ENCODE measurements at regions not wholly inside any gene's neighbourhood (a gene's known extent, or its start where the extent isn't known, plus 50 kb on each side); places are given as distances from the start of the nearest gene placed in this dataset.

DNA sequence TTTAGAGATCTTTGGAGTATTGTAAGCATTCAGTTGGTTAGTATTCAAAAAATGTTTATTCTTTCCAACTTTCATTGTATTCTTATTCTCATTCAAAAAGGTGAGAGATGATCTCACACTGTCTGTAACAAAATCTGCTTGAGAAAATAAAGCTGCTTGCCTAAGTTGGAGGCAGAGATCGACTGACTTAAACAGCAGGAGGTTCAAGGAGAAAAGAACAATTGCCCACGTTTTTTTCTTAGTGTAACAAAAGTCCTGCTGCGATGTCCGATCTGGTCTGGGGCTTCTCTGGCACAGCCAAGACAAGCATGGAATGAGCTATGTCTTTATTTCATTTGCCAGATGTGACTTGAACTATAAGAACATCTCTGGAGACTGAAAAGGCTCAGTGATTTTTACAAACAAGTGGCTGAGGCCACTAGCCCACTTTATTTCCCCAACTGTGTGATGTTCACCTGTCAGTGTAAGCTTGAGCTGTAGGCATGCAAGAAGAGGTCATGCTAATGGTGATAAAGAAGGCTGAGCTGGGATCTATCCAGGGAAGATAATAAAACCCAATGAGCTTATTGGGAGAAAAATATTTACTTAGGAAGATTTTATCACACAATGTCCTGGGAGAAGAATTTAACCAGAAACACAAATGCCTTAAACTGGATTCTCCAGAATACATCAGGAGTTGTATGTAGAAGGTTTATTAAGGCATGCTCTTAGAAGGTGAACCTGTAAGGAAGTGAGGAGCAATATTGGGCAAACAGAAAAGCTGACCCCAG lies 580.1 kb upstream of the BTBD3 start:
- H3K36me3 Mint-ChIP-seq (ENCODE audit: insufficient read depth) = no peaks in the 10 kb centered on the region
- no peaks in the 10 kb centered on the region for H3K27me3 Mint-ChIP-seq
- no peaks in the 10 kb centered on the region for H3K4me1 Mint-ChIP-seq (ENCODE audit: low read depth in 2 of 2)
- no peak overlapping the region for H3K27ac Mint-ChIP-seq
- peaks cover 6 to 13% of the 10 kb centered on the region in 2 donors for H3K9me3 Mint-ChIP-seq
- no peak for DNase-seq
- ATAC-seq (replicated peaks) = no peak
- H3K4me3 Mint-ChIP-seq = no peak overlapping the region

DNA sequence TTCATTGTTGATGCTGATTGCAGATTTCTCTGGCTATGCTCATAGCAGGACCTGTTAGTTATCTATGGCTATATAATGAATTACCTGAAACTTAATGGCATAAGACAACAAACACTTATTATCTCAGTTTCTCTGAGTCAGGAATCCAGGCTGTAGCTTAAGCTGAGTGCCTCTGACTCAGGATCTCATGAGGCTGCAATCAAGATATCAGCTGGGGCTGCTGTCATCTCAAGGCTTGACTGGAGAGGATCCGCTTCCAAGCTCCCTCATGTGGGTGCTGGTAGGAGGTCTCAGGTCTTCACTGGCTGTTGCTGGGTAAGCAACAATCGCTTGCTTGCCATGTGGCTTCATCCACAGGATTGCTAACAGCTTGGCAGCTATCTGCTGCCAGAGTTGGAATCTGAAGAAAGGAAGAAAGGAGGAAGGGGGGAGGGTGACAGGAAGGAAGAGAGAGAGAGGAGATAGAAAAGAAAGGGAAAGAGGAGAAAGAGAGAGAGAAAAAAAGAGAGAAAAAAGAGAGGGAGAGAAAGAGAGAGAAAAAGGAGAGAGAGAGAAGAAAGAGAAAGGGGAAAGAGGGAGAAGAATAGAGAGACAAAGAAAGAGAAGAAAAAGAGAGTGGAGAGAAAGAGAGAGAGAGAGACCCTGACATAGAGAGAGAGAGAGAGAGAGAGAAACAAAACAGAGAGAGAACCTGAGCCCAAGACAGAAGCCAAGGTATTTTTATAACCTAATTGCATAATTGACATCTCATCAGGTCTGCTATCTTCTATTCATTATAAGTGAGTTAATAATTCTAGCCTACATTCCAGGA lies 579.0 kb upstream of the BTBD3 start:
- no peaks in the 10 kb centered on the region for H3K4me1 Mint-ChIP-seq (ENCODE audit: low read depth in 2 of 2)
- ATAC-seq (replicated peaks) (no peak), DNase-seq (no peak)
- no peaks in the 10 kb centered on the region for H3K36me3 Mint-ChIP-seq (ENCODE audit: insufficient read depth)
- no peak overlapping the region for H3K27ac Mint-ChIP-seq
- no peaks in the 10 kb centered on the region for H3K27me3 Mint-ChIP-seq
- H3K9me3 Mint-ChIP-seq = peaks cover 10 to 15% of the 10 kb centered on the region in 2 donors
- H3K4me3 Mint-ChIP-seq = no peak overlapping the region

DNA sequence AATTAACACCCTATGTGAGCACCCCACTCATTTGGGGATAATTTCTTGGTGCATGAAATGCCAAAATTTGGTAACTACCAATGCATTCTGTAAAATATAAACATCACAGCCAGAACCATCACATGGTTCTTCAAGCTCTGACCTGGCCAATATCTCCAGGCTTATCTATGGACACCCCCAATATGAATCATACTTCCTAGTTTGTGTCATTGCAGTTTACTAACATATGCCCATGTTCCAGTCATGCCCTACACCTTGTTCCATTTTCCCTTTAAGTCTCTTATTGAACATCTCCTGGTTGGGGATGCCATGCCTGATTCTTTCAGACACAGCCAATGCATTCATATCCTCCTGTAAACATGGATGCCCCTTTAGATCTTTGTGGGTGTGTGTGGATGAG lies 572.8 kb upstream of the BTBD3 start:
- Mint-ChIP-seq H3K4me1 (ENCODE audit: low read depth in 2 of 2) (no peaks in the 10 kb centered on the region), H3K27me3 (no peaks in the 10 kb centered on the region), H3K9me3 (peaks cover 16 to 17% of the 10 kb centered on the region in 2 donors), H3K27ac (no peak overlapping the region), H3K36me3 (ENCODE audit: insufficient read depth) (no peaks in the 10 kb centered on the region), H3K4me3 (no peak overlapping the region)
- DNase-seq (no peak), ATAC-seq (replicated peaks) (no peak)

DNA sequence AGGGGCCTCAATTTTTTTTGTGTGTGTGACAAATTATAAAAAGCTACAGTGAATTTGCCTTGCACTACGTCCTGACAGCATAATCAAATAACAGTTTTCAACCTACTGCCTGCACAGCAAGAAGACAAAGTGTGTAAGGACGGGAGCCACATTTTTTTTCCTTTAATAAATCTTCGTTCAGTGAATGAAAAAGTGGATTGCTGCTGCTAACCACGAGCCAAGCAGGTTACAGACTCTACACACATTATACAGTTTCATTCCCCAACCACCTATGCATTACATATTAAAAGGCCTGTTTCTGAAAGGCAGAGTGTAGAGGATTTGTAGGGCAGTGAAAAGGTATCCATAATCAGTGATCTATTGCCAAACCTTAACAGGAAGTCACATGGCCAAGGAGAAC lies 570.0 kb upstream of the BTBD3 start:
- Mint-ChIP-seq H3K4me1 (ENCODE audit: low read depth in 2 of 2) (no peaks in the 10 kb centered on the region), H3K4me3 (no peak overlapping the region), H3K27me3 (no peaks in the 10 kb centered on the region), H3K36me3 (ENCODE audit: insufficient read depth) (no peaks in the 10 kb centered on the region), H3K27ac (no peak overlapping the region), H3K9me3 (peaks cover 8 to 16% of the 10 kb centered on the region in 2 donors)
- ATAC-seq (replicated peaks) (no peak), DNase-seq (no peak)

DNA sequence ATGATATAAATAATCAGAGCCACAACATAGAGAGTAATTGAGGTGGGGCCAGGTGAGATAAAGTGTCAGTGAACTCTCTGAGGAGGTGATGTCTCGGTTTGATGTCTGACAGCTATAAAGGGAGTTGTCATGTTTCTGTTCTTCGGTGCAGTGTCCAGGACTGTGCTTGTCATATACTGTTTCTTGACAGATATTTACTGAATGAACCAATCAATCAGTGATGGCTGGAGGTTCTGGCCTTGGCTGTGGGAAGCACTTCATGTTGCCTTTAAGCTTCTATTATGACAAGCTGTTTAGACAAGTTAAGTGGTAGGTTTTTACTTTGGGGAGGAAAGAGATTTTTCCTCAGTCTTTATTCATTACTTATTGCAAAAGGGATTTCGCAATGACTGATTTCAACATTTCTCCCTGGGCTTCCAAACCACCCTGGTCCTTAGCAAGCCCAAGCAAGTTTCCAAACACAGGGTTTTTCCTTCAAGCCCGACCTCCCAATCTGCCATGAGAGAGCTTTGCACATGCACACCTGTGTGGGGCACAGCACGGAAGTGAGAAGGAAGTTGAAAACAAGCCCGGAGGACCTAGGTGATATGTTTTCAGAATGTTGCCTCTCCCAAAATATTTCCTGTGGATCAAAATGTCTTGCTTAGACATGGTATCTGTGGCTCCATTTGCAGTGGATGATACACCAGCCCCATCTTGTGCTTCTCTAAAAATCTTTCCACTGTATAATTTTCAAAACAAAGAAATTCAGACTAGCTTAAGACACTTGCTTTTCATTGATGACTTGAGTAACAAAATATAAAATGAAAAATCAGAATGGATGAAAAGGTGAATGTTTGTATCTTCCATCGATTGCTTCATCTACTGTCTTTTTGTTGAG lies 567.3 kb upstream of the BTBD3 start:
- Mint-ChIP-seq H3K27me3 (no peaks in the 10 kb centered on the region), H3K36me3 (ENCODE audit: insufficient read depth) (no peaks in the 10 kb centered on the region), H3K4me3 (no peak overlapping the region), H3K27ac (no peak overlapping the region), H3K4me1 (ENCODE audit: low read depth in 2 of 2) (no peaks in the 10 kb centered on the region), H3K9me3 (peaks cover 6 to 16% of the 10 kb centered on the region in 2 donors)
- DNase-seq (no peak), ATAC-seq (replicated peaks) (no peak)

DNA sequence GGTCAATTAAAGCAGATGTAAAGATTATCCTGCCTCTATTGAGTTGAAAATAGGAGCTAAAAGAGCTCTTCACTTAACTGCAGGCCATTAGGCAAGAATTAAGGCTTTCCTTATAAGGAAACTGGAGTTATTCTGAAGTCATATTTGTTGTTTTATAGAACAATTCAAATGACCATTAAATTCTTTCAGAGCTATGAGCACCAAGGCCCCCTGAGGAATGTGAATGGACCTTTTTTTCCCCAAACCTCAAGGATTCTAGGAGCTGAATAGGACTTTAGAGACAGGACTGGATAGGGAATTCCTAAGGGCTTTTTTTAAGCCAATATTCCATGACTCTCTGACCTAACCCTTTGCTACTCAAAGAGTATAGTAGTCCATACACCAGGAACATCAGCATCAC lies 565.7 kb upstream of the BTBD3 start:
- ATAC-seq (replicated peaks) = no peak
- no peak for DNase-seq

DNA sequence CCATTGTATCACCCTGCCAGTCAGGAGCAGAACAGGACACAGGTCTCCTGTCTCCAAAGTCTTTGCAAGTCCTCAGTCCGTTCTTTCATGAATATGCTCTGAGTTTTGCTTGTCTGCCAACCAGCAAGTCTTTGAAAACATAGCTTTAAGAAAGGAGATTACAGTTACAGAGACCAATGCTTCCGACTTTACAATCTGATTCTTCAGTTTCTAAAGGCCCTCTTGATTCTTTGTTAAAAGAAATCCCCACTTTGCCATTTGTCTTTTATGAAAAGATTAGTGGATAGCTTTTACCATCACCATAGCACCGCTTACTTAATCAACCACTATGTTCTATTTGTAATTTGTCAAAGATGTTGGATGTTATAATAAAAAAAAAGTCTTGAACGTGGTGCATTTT lies 562.8 kb upstream of the BTBD3 start:
- no peak for DNase-seq
- Mint-ChIP-seq H3K4me1 (ENCODE audit: low read depth in 2 of 2) (no peaks in the 10 kb centered on the region), H3K27ac (no peak overlapping the region), H3K36me3 (ENCODE audit: insufficient read depth) (no peaks in the 10 kb centered on the region), H3K27me3 (no peaks in the 10 kb centered on the region), H3K9me3 (peaks cover 0 to 12% of the 10 kb centered on the region in 2 donors), H3K4me3 (no peak overlapping the region)
- ATAC-seq (replicated peaks) = no peak

More for the DNA sequence above, 565.7 kb upstream of the BTBD3 start:
- H3K27ac Mint-ChIP-seq = no peak overlapping the region
- H3K27me3 Mint-ChIP-seq = no peaks in the 10 kb centered on the region
- peaks cover 6 to 15% of the 10 kb centered on the region in 2 donors for H3K9me3 Mint-ChIP-seq
- H3K4me3 Mint-ChIP-seq = no peak overlapping the region
- H3K36me3 Mint-ChIP-seq (ENCODE audit: insufficient read depth) = no peaks in the 10 kb centered on the region
- H3K4me1 Mint-ChIP-seq (ENCODE audit: low read depth in 2 of 2) = no peaks in the 10 kb centered on the region

DNA sequence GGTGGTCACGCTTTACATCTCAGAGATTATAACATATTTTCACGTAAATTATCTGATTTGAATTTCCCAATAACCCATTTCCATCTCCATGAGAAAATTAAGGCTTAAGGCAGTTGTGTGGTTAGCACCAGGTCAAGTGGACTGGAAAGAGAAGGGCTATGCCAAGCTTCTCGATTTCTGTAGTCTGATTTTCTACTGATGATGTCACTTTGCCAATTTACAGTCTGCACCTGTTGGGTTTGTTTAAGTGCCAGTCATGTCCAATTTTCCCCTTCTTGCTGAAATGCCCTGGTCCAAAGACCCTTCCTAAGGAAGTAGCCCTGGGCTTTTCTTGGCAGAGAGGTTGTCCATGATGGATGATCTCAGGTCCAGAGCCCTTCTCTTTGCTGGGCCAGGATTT lies 562.3 kb upstream of the BTBD3 start:
- Mint-ChIP-seq H3K4me3 (no peak overlapping the region), H3K36me3 (ENCODE audit: insufficient read depth) (no peaks in the 10 kb centered on the region), H3K27me3 (no peaks in the 10 kb centered on the region), H3K27ac (no peak overlapping the region), H3K4me1 (ENCODE audit: low read depth in 2 of 2) (no peaks in the 10 kb centered on the region), H3K9me3 (peaks cover 0 to 11% of the 10 kb centered on the region in 2 donors)
- ATAC-seq (replicated peaks) (no peak), DNase-seq (no peak)

DNA sequence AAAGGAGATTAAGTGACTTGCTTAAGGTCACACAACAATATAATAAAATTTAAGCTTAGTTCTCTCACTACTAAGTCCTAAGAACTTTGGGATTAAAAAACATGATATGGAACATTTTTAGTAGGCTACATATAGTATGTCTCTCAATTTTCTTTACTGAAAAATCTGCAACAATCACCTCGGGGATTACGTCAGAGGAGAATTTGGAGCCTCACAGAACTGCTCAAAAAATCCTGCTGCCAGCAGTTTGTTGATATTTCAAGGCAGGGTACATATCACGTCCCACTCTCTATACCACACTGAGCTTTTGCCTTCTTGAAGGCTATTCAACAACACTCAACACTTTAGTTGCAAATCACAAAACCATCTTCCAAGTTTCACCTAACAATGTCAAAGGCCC lies 561.6 kb upstream of the BTBD3 start:
- H3K36me3 Mint-ChIP-seq (ENCODE audit: insufficient read depth) = no peaks in the 10 kb centered on the region
- H3K27me3 Mint-ChIP-seq = no peaks in the 10 kb centered on the region
- DNase-seq (no peak), ATAC-seq (replicated peaks) (no peak)
- peaks cover under 1 to 10% of the 10 kb centered on the region in 2 donors for H3K9me3 Mint-ChIP-seq
- H3K4me1 Mint-ChIP-seq (ENCODE audit: low read depth in 2 of 2) = no peaks in the 10 kb centered on the region
- H3K27ac Mint-ChIP-seq = no peak overlapping the region
- H3K4me3 Mint-ChIP-seq = no peak overlapping the region

DNA sequence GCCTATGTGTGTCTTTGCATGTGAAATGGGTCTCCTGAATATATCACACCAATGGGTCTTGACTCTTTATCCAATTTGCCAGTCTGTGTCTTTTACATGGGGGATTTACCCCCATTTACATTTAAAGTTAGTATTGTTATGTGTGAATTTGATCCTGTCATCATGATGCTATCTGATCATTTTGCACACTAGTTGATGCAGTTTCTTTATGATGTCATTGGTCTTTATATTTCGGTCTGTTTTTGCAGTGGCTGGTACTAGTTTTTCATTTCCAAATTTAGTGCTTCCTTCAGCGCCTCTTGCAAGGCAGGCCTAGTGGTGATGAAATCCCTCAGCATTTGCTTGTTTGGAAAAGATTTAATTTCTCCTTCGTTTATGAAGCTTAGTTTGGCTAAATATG lies 555.2 kb upstream of the BTBD3 start:
- no peak for DNase-seq
- Mint-ChIP-seq H3K4me1 (ENCODE audit: low read depth in 2 of 2) (no peaks in the 10 kb centered on the region), H3K27me3 (no peaks in the 10 kb centered on the region), H3K9me3 (peaks cover 7 to 22% of the 10 kb centered on the region in 2 donors), H3K27ac (no peak overlapping the region), H3K4me3 (no peak overlapping the region), H3K36me3 (ENCODE audit: insufficient read depth) (no peaks in the 10 kb centered on the region)
- no peak for ATAC-seq (replicated peaks)

DNA sequence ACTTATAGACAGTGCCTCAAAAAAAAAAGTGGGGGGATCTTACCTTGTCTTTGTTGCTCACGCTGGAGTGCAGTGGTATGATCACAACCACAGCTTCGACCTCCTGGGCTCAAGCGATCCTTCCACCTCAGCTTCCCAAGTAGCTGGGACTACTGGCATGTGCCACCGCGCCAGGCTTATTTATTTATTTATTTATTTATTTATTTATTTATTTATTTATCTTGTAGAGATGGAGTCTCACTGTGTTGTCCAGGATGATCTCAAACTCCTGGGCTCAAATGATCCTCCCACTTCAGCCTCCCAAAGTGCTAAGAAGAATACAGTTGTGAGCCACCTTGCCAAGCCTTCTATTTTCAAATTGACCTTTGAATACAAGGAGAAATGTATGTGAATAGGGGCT lies 553.0 kb upstream of the BTBD3 start:
- no peak overlapping the region for H3K27ac Mint-ChIP-seq
- H3K27me3 Mint-ChIP-seq = no peaks in the 10 kb centered on the region
- no peak overlapping the region for H3K4me3 Mint-ChIP-seq
- peaks cover 10 to 22% of the 10 kb centered on the region in 2 donors for H3K9me3 Mint-ChIP-seq
- H3K36me3 Mint-ChIP-seq (ENCODE audit: insufficient read depth) = no peaks in the 10 kb centered on the region
- ATAC-seq (replicated peaks) (no peak), DNase-seq (no peak)
- H3K4me1 Mint-ChIP-seq (ENCODE audit: low read depth in 2 of 2) = no peaks in the 10 kb centered on the region

DNA sequence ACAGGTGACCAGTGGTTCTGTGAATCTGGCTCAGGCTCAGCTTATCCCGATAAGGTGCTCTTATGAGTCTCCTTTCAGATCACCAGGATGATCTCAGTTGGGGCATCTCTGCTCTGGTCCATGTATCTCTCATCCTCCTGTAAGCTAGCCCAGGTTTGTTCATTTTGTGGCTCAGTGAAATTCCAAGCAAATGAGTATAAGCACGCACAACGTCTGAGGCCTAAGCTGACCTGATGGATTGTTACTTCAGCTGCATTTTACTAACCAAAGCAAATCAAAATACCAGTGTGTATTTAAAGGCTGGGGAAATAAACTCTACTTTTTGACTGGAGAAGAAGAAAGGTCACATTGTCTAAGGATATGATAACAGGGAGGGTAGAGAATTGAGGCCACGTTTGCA lies 551.0 kb upstream of the BTBD3 start:
- Mint-ChIP-seq H3K4me1 (ENCODE audit: low read depth in 2 of 2) (no peaks in the 10 kb centered on the region), H3K27ac (no peak overlapping the region), H3K4me3 (no peak overlapping the region), H3K27me3 (no peaks in the 10 kb centered on the region), H3K36me3 (ENCODE audit: insufficient read depth) (no peaks in the 10 kb centered on the region), H3K9me3 (peaks cover 8 to 16% of the 10 kb centered on the region in 2 donors)
- DNase-seq (no peak), ATAC-seq (replicated peaks) (no peak)

DNA sequence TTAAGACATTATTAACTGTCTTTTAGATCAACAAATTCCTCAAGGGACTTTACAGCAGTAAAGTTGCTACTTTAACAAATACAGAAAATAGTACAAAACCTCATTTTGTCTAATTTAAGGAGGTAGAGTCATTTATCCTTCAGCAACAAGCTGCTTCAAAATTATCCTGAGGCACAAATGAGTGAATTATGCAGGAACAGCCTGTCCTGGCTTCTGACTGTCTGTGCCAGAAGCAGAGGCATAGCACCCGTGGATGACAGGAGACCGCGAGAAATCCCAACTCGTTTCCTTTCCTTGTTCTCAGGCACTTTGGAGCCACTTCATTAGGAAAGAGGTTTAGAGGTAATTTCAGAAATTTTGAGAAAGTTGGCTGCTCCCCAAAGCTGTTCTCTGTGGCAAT lies 549.2 kb upstream of the BTBD3 start:
- no peaks in the 10 kb centered on the region for H3K36me3 Mint-ChIP-seq (ENCODE audit: insufficient read depth)
- peaks cover 3 to 7% of the 10 kb centered on the region in 2 donors for H3K9me3 Mint-ChIP-seq
- H3K27me3 Mint-ChIP-seq = no peaks in the 10 kb centered on the region
- no peaks in the 10 kb centered on the region for H3K4me1 Mint-ChIP-seq (ENCODE audit: low read depth in 2 of 2)
- H3K27ac Mint-ChIP-seq = no peak overlapping the region
- ATAC-seq (replicated peaks) (no peak), DNase-seq (no peak)
- no peak overlapping the region for H3K4me3 Mint-ChIP-seq

All from effector memory CD8-positive, alpha-beta T cell (primary cell).